ENCODE measurements at regions not wholly inside any gene's neighbourhood (a gene's known extent, or its start where the extent isn't known, plus 50 kb on each side); places are given as distances from the start of the nearest gene placed in this dataset.

GRCh38 chr14:104292084-104292970 lies 153.9 kb downstream of the KIF26A start:
- DNase-seq: no peak

GRCh38 chr14:104293231-104293841 lies 154.9 kb downstream of the KIF26A start:
- DNase-seq: no peak

- no peak for DNase-seq
Observed at GRCh38 chr14:104293851-104294627, 155.7 kb downstream of the KIF26A start.

GRCh38 chr14:104294628-104294982 lies 156.2 kb downstream of the KIF26A start:
- no peak for DNase-seq

- DNase-seq: no peak
Observed at GRCh38 chr14:104294983-104295680, 156.7 kb downstream of the KIF26A start.

GRCh38 chr14:104295681-104296387 lies 157.4 kb downstream of the KIF26A start:
- no peak for DNase-seq

- no peak for DNase-seq
Observed at GRCh38 chr14:104296388-104297312, 158.3 kb downstream of the KIF26A start.

GRCh38 chr14:104297313-104297704 lies 158.9 kb downstream of the KIF26A start:
- no peak for DNase-seq

- no peak for DNase-seq
Observed at GRCh38 chr14:104297721-104298401, 159.5 kb downstream of the KIF26A start.

GRCh38 chr14:104298458-104298857 lies 160.1 kb downstream of the KIF26A start:
- DNase-seq: no peak

GRCh38 chr14:104299993-104300761 lies 161.8 kb downstream of the KIF26A start:
- no peak for DNase-seq

- DNase-seq: no peak
Observed at GRCh38 chr14:104301731-104302460, 163.5 kb downstream of the KIF26A start.

- no peak for DNase-seq
Observed at GRCh38 chr14:104302794-104303405, 164.5 kb downstream of the KIF26A start.

- no peak for DNase-seq
Observed at GRCh38 chr14:104303705-104304425, 165.5 kb downstream of the KIF26A start.

GRCh38 chr14:104304451-104305351 lies 166.3 kb downstream of the KIF26A start:
- no peak for DNase-seq

- no peak for DNase-seq
Observed at GRCh38 chr14:104305511-104306449, 167.4 kb downstream of the KIF26A start.
